H1 (cell line): ENCODE measurements at regions not wholly inside any gene's neighbourhood (a gene's known extent, or its start where the extent isn't known, plus 50 kb on each side); places are given as distances from the start of the nearest gene placed in this dataset.

Experiments
- EP300 ChIP-seq, 2 experiments: IDR thresholded peaks; 1 replicate in 1 of 2; 2 replicates in 1 of 2; pipeline ENCODE4 v1.6.1; 2011 to 2012; ENCODE audit warnings: low read depth in 2 of 2, low read length in 2 of 2, mild to moderate bottlenecking in 2 of 2, borderline replicate concordance in 1 of 2, inconsistent platforms in 1 of 2, moderate library complexity in 1 of 2
- MAFK ChIP-seq: IDR thresholded peaks from 2 replicates; pipeline ENCODE4 v1.6.1; 2012; ENCODE audit warnings: low read depth, mild to moderate bottlenecking, improper control_type of control experiment, low read length

GRCh38 chr12:4852308-4852707 lies 57.4 kb upstream of the KCNA1 start:
- TF ChIP-seq EP300 (IDR thresholded peaks at IDR 0.05; ENCODE audit: borderline replicate concordance in 1 of 2, low read depth in 2 of 2, low read length in 2 of 2) (no peak), MAFK (no peak)
